ENCODE measurements at regions not wholly inside any gene's neighbourhood (a gene's known extent, or its start where the extent isn't known, plus 50 kb on each side); places are given as distances from the start of the nearest gene placed in this dataset.

GRCh38 chr10:56991591-56992069, 630.6 kb upstream of the ZWINT start:
- TF ChIP-seq EZH2phosphoT487 (IDR thresholded peaks at IDR 0.05; ENCODE audit: insufficient read depth, low read depth) (no peak), EZH2 (IDR thresholded peaks at IDR 0.05; ENCODE audit: insufficient read depth, poor library complexity, severe bottlenecking) (no peak)
